HL-60 (cell line): ENCODE measurements at regions not wholly inside any gene's neighbourhood (a gene's known extent, or its start where the extent isn't known, plus 50 kb on each side); places are given as distances from the start of the nearest gene placed in this dataset.

Experiments used
- DNase-seq, 2 experiments: peaks; one replicate each; pipeline ENCODE4 v3.0.0-alpha.2; 2010 to 2020; ENCODE audit warnings: low read depth in 1 of 2, low spot score in 1 of 2
- H3K27ac ChIP-seq: fragments of 250-450 bp; sonication (Bioruptor Pico); replicated peaks from 2 replicates; pipeline ENCODE4 v1.5.1; 2020; ENCODE audit warnings: mild to moderate bottlenecking, moderate library complexity
- H3K27me3 ChIP-seq: fragments of 250-450 bp; sonication (Bioruptor Pico); 2 replicates; pipeline ENCODE4 v1.5.1; 2021; ENCODE audit warnings: mild to moderate bottlenecking, moderate library complexity; ENCODE audit not compliant: insufficient read depth, poor library complexity, severe bottlenecking
- H3K4me3 ChIP-seq: replicated peaks from 2 replicates; pipeline ENCODE4 v1.5.1; 2011; ENCODE audit warnings: mild to moderate bottlenecking, control low read depth, low read length; ENCODE audit not compliant: insufficient read depth
- GABPA ChIP-seq: IDR thresholded peaks from 2 replicates; pipeline ENCODE4 v1.6.1; 2012; ENCODE audit warnings: low read depth
- POLR2AphosphoS5 ChIP-seq: IDR thresholded peaks from 2 replicates; pipeline ENCODE4 v1.6.1; 2012; ENCODE audit warnings: low read depth
- REST ChIP-seq: IDR thresholded peaks from 2 replicates; pipeline ENCODE4 v1.6.1; 2012; ENCODE audit warnings: low read depth; ENCODE audit not compliant: insufficient replicate concordance
- SPI1 ChIP-seq: IDR thresholded peaks from 2 replicates; pipeline ENCODE4 v1.6.1; 2012; ENCODE audit warnings: low read depth, mild to moderate bottlenecking, borderline replicate concordance
- TF ChIP-seq, protein P1 (sequence below): IDR thresholded peaks from one replicate; pipeline ENCODE4 v1.5.1; 2011; ENCODE audit warnings: low read length, control low read depth, inconsistent platforms; ENCODE audit not compliant: insufficient read depth

DNA sequence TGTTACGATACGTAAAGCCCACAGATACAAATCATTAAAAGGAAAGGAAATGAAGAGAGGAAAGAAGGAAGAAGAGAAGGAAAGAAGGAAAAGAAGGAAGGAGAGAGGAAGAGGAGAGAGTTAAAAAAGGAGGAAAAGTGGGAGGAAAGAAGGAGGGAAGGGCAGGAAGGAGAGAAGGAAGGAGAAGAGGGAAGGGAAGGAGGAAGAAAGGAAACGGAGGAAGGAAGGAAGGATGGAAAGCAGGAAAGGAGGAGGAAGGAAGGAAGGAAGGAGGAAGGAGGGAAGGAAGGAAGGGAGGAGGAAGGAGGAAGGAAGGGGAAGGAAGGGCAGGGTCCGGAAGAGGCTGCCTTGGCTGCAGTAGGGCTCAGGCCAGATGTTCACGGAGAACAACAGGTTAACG lies 95.2 kb downstream of the ENGASE start:
- Histone ChIP-seq H3K4me3 (no peak overlapping the region), H3K27me3 (peaks cover 6% of the 10 kb centered on the region), H3K27ac (no peak overlapping the region)
- DNase-seq = no peak
- no peak for TF ChIP-seq SPI1
- TF ChIP-seq, protein P1, sequence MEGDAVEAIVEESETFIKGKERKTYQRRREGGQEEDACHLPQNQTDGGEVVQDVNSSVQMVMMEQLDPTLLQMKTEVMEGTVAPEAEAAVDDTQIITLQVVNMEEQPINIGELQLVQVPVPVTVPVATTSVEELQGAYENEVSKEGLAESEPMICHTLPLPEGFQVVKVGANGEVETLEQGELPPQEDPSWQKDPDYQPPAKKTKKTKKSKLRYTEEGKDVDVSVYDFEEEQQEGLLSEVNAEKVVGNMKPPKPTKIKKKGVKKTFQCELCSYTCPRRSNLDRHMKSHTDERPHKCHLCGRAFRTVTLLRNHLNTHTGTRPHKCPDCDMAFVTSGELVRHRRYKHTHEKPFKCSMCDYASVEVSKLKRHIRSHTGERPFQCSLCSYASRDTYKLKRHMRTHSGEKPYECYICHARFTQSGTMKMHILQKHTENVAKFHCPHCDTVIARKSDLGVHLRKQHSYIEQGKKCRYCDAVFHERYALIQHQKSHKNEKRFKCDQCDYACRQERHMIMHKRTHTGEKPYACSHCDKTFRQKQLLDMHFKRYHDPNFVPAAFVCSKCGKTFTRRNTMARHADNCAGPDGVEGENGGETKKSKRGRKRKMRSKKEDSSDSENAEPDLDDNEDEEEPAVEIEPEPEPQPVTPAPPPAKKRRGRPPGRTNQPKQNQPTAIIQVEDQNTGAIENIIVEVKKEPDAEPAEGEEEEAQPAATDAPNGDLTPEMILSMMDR = no peak
- no peak for TF ChIP-seq REST
- no peak for TF ChIP-seq GABPA
- TF ChIP-seq POLR2AphosphoS5 = no peak

DNA sequence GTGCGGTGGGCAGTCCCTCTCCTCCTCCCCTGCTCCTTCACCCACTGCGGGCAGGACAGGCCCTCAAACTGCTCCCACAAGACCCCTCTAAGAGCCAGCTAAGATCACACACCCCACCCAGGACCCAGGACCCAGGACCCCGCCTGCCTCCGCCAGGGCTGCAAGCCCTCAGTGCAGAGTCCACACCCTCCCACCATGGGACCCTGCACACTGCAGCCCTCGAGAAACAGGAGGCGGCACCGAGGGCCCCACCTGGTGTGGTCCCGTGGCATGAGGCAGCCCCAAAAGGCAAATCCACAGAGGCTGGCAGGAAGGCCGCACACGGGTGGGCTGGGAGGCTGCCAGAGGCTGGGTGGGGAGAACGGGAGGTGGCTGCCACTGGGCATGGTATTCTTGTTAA lies 94.7 kb downstream of the ENGASE start:
- TF ChIP-seq SPI1 (no peak), POLR2AphosphoS5 (no peak), REST (no peak), GABPA (no peak)
- TF ChIP-seq, protein P1 = no peak
- H3K27me3 ChIP-seq = peaks cover 6% of the 10 kb centered on the region
- H3K4me3 ChIP-seq = no peak overlapping the region
- no peak overlapping the region for H3K27ac ChIP-seq
- DNase-seq = no peak

DNA sequence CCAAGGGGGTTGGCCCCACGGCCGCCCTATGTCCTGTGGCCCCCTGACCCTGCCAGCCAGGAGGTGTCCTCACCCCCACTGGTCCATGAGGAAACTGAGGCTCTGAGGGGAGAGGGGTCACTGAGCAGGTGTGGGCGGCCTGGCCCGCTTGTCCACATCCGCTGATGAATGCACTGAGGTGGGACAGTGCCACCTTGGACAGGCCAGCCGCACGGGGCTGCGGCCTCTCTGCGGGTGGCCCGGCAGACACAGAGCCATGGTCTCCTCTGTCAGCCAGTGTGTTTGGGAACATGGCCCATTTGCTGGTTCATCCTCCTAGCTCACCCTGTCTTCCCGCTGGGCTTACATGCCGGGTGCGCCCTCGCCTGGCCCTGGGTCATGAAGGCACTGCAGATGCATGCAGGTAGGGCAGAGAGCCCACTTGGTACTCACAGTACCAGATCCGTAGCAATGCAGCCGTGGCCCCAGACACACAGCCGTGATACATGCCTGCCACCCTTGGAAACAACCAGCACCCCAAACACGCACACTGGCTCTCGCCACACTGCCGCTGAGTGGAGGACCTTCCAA lies 93.9 kb downstream of the ENGASE start:
- no peak for DNase-seq
- TF ChIP-seq, protein P1 = no peak
- TF ChIP-seq GABPA (no peak), POLR2AphosphoS5 (no peak), REST (no peak), SPI1 (no peak)
- Histone ChIP-seq H3K27me3 (peaks cover 6% of the 10 kb centered on the region), H3K4me3 (no peak overlapping the region), H3K27ac (no peak overlapping the region)
